H9 (cell line): ENCODE measurements at regions not wholly inside any gene's neighbourhood (a gene's known extent, or its start where the extent isn't known, plus 50 kb on each side); places are given as distances from the start of the nearest gene placed in this dataset.

ENCODE experiments used
- DNase-seq: peaks from one replicate; pipeline ENCODE4 v3.0.0-alpha.2; 2017
- H2AFZ ChIP-seq: one replicate; pipeline ENCODE4 v1.6.1; 2013; ENCODE audit warnings: mild to moderate bottlenecking, low read length, control low read depth, moderate library complexity
- H2AK5ac ChIP-seq: 2 replicates; pipeline ENCODE4 v1.6.1; 2013; ENCODE audit warnings: low read length, control low read depth, mixed read lengths; ENCODE audit not compliant: insufficient read length
- H2BK120ac ChIP-seq: one replicate; pipeline ENCODE4 v1.6.1; 2013; ENCODE audit warnings: low read depth, mild to moderate bottlenecking, low read length, control low read depth, inconsistent platforms; ENCODE audit not compliant: poor library complexity, severe bottlenecking
- H2BK12ac ChIP-seq: 2 replicates; pipeline ENCODE4 v1.6.1; 2013; ENCODE audit warnings: low read length, control low read depth, mixed read lengths, low read depth; ENCODE audit not compliant: insufficient read length
- H2BK15ac ChIP-seq: 2 replicates; pipeline ENCODE4 v1.6.1; 2013; ENCODE audit warnings: low read depth, low read length, control low read depth
- H2BK20ac ChIP-seq: one replicate; pipeline ENCODE4 v1.6.1; 2013; ENCODE audit warnings: low read depth, mild to moderate bottlenecking, low read length, control low read depth, inconsistent platforms; ENCODE audit not compliant: poor library complexity, severe bottlenecking
- H2BK5ac ChIP-seq: 2 replicates; pipeline ENCODE4 v1.6.1; 2013; ENCODE audit warnings: low read length, control low read depth, mixed read lengths; ENCODE audit not compliant: insufficient read length
- H3K14ac ChIP-seq: 2 replicates; pipeline ENCODE4 v1.6.1; 2013; ENCODE audit warnings: low read length, control low read depth; ENCODE audit not compliant: insufficient read depth
- H3K18ac ChIP-seq: 2 replicates; pipeline ENCODE4 v1.6.1; 2013; ENCODE audit warnings: low read depth, mild to moderate bottlenecking, mixed read lengths, low read length, control low read depth; ENCODE audit not compliant: insufficient read length
- H3K23ac ChIP-seq: 2 replicates; pipeline ENCODE4 v1.6.1; 2013; ENCODE audit warnings: low read length, control low read depth, mixed read lengths, low read depth; ENCODE audit not compliant: insufficient read length
- H3K23me2 ChIP-seq: 2 replicates; pipeline ENCODE4 v1.6.1; 2013; ENCODE audit warnings: low read depth, mild to moderate bottlenecking, mixed read lengths, low read length, control low read depth; ENCODE audit not compliant: insufficient read length, poor library complexity, severe bottlenecking
- H3K27ac ChIP-seq: 2 replicates; pipeline ENCODE4 v1.5.1; 2013; ENCODE audit warnings: low read length, control low read depth, mixed read lengths, low read depth; ENCODE audit not compliant: insufficient read length
- H3K27me3 ChIP-seq: 2 replicates; pipeline ENCODE4 v1.6.1; 2013; ENCODE audit warnings: low read length, control low read depth, inconsistent platforms; ENCODE audit not compliant: insufficient read depth
- H3K4ac ChIP-seq: 2 replicates; pipeline ENCODE4 v1.6.1; 2013; ENCODE audit warnings: low read depth, mild to moderate bottlenecking, control low read depth, inconsistent platforms, low read length, moderate library complexity
- H3K4me1 ChIP-seq: 2 replicates; pipeline ENCODE4 v1.6.1; 2013; ENCODE audit warnings: low read length, control low read depth, inconsistent platforms; ENCODE audit not compliant: insufficient read depth
- H3K4me2 ChIP-seq: 2 replicates; pipeline ENCODE4 v1.6.1; 2013; ENCODE audit warnings: low read length, control low read depth, mixed read lengths; ENCODE audit not compliant: insufficient read length, insufficient read depth
- H3K56ac ChIP-seq: 2 replicates; pipeline ENCODE4 v1.6.1; 2013; ENCODE audit warnings: low read depth, mild to moderate bottlenecking, mixed read lengths, low read length, control low read depth; ENCODE audit not compliant: insufficient read length
- H3K79me1 ChIP-seq: 2 replicates; pipeline ENCODE4 v1.6.1; 2013; ENCODE audit warnings: low read depth, mild to moderate bottlenecking, moderate library complexity, low read length, control low read depth, inconsistent platforms; ENCODE audit not compliant: insufficient read depth, poor library complexity, severe bottlenecking
- H3K79me2 ChIP-seq: 2 replicates; pipeline ENCODE4 v1.6.1; 2013; ENCODE audit warnings: low read length, control low read depth, inconsistent platforms; ENCODE audit not compliant: insufficient read depth
- H3K9ac ChIP-seq: 2 replicates; pipeline ENCODE4 v1.6.1; 2013; ENCODE audit warnings: low read length, control low read depth, mixed read lengths; ENCODE audit not compliant: insufficient read length; ENCODE audit errors: extremely low read depth
- H3K9me3 ChIP-seq: one replicate; pipeline ENCODE4 v1.6.1; 2013; ENCODE audit warnings: low read depth, low read length, inconsistent platforms; ENCODE audit not compliant: control insufficient read depth
- H3T11ph ChIP-seq: one replicate; pipeline ENCODE4 v1.6.1; 2013; ENCODE audit warnings: mild to moderate bottlenecking, low read length, control low read depth, inconsistent platforms
- H4K20me1 ChIP-seq: one replicate; pipeline ENCODE4 v1.6.1; 2013; ENCODE audit not compliant: control insufficient read depth, insufficient read length, insufficient read depth
- H4K5ac ChIP-seq: 2 replicates; pipeline ENCODE4 v1.6.1; 2013; ENCODE audit warnings: low read depth, mild to moderate bottlenecking, mixed read lengths, low read length, control low read depth; ENCODE audit not compliant: insufficient read length
- H4K8ac ChIP-seq: replicated peaks from 2 replicates; pipeline ENCODE4 v1.6.1; 2013; ENCODE audit warnings: low read length, control low read depth, mixed read lengths, low read depth; ENCODE audit not compliant: insufficient read length
- H4K91ac ChIP-seq: 2 replicates; pipeline ENCODE4 v1.6.1; 2013; ENCODE audit warnings: low read depth, mild to moderate bottlenecking, moderate library complexity, mixed read lengths, low read length, control low read depth; ENCODE audit not compliant: insufficient read length
- H3K27ac Mint-ChIP-seq, 3 experiments: 2 replicates in 2 of 3; 3 replicates in 1 of 3; pipeline ENCODE4 v1.8.0; 2020 to 2021; ENCODE audit warnings: mixed read lengths in 3 of 3, mild to moderate bottlenecking in 1 of 3, moderate library complexity in 1 of 3
- H3K27me3 Mint-ChIP-seq: 2 replicates; pipeline ENCODE4 v1.8.0; 2021; ENCODE audit warnings: low read depth, mild to moderate bottlenecking, moderate library complexity, mixed read lengths
- H3K36me3 Mint-ChIP-seq, 3 experiments: 2 replicates in 2 of 3; 3 replicates in 1 of 3; pipeline ENCODE4 v1.8.0; 2020 to 2021; ENCODE audit warnings: low read depth in 3 of 3, mixed read lengths in 3 of 3; ENCODE audit not compliant: insufficient read depth in 1 of 3
- H3K4me1 Mint-ChIP-seq, 2 experiments: 2 replicates each; pipeline ENCODE4 v1.8.0; 2020; ENCODE audit warnings: mixed read lengths in 2 of 2
- H3K4me3 Mint-ChIP-seq, 2 experiments: 2 replicates in 1 of 2; 3 replicates in 1 of 2; pipeline ENCODE4 v1.8.0; 2020 to 2021; ENCODE audit warnings: mild to moderate bottlenecking in 2 of 2, mixed read lengths in 2 of 2, moderate library complexity in 1 of 2
- H3K9me3 Mint-ChIP-seq, 2 experiments: 2 replicates in 1 of 2; 3 replicates in 1 of 2; pipeline ENCODE4 v1.8.0; 2020; ENCODE audit warnings: mild to moderate bottlenecking in 2 of 2, mixed read lengths in 2 of 2, moderate library complexity in 1 of 2
- WGBS: extraction: QIAGEN DNeasy Blood & Tissue Kit; methylation state at CpG from one replicate; pipeline ENCODE4 v1.1.7; 2013; ENCODE audit warnings: missing lambda C conversion rate, low lambda C conversion rate, mixed read lengths; ENCODE audit not compliant: insufficient read length; ENCODE audit errors: extremely low coverage; 5-methylcytosine and 5-hydroxymethylcytosine counted together
- TF ChIP-seq, protein P1 (sequence below): fragments of 200-600 bp; sonication (generic); conservative IDR thresholded peaks from 3 replicates; pipeline ENCODE4 v1.8.0; 2021; ENCODE audit warnings: antibody characterized with exemption, mild to moderate bottlenecking

DNA sequence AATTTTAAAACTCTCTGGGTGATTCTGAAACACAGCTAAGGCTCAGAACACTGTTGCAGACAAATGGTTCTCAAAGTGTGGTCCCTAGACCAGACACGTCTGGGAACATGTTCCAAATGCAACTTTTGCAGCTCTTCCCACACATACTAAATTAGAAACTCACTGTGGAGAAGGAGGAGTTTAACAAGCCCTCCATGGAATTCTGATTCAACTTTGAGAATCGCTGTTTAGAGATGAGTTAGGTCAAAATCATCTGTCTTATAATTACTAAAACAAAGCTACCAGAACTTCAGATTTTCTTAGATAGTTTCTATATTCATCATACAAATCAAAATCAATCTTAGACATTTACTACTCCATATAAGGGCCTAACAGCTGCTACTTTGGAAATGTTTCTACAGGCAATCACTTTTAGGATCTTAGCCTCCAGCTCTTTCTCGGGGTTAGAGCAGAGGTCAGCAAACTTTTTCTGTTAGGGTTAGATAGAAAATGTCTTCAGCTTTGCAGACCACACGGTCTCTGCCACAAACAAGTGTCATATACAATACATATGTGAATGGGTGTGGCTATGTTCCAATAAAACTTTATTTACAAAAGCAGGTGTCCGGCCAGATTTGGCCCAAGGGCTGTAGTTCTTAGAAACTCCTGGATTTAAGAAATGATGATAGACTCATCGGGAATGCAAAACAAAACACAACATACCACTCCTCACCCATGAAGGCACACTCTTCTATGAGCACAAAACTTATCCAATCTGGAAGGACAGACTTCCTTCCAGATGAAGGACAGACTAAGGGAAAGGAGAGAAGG lies 50.0 kb upstream of the ARHGAP18 start:
- no peak overlapping the region for H3K23ac ChIP-seq
- H3K4me1 ChIP-seq, result no peaks in the 10 kb centered on the region
- no peaks in the 10 kb centered on the region for H3K23me2 ChIP-seq
- H3K27me3 ChIP-seq, result no peaks in the 10 kb centered on the region
- peaks cover 3 to 6% of the 10 kb centered on the region in 2 experiments; a peak in 3 of 4 replicates for H3K4me1 Mint-ChIP-seq
- TF ChIP-seq, protein P1, sequence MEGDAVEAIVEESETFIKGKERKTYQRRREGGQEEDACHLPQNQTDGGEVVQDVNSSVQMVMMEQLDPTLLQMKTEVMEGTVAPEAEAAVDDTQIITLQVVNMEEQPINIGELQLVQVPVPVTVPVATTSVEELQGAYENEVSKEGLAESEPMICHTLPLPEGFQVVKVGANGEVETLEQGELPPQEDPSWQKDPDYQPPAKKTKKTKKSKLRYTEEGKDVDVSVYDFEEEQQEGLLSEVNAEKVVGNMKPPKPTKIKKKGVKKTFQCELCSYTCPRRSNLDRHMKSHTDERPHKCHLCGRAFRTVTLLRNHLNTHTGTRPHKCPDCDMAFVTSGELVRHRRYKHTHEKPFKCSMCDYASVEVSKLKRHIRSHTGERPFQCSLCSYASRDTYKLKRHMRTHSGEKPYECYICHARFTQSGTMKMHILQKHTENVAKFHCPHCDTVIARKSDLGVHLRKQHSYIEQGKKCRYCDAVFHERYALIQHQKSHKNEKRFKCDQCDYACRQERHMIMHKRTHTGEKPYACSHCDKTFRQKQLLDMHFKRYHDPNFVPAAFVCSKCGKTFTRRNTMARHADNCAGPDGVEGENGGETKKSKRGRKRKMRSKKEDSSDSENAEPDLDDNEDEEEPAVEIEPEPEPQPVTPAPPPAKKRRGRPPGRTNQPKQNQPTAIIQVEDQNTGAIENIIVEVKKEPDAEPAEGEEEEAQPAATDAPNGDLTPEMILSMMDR, result no peak
- H3K9ac ChIP-seq, result no peak overlapping the region
- no peaks in the 10 kb centered on the region; the same call in 1 of the 2 replicates for H3K79me2 ChIP-seq
- H3K27ac ChIP-seq, result no peak overlapping the region
- H3K79me1 ChIP-seq, result no peaks in the 10 kb centered on the region
- H3K4ac ChIP-seq, result no peak overlapping the region
- no peak overlapping the region for H2BK5ac ChIP-seq
- no CpG with 5 or more reads among the region's 6 CpGs for WGBS
- H2AK5ac ChIP-seq, result no peak overlapping the region
- H2BK15ac ChIP-seq, result no peak overlapping the region
- no peaks in the 10 kb centered on the region; the same call in 1 of the 2 replicates for H3K27me3 Mint-ChIP-seq
- no peak overlapping the region for H2BK20ac ChIP-seq
- no peak overlapping the region for H4K5ac ChIP-seq
- H3K56ac ChIP-seq, result no peak overlapping the region
- no peak overlapping the region for H3K4me3 Mint-ChIP-seq
- H4K8ac ChIP-seq, result no peak overlapping the region
- H3K14ac ChIP-seq, result no peak overlapping the region
- no peak overlapping the region for H3K27ac Mint-ChIP-seq
- no peaks in the 10 kb centered on the region for H3K9me3 Mint-ChIP-seq
- no peaks in the 10 kb centered on the region for H4K20me1 ChIP-seq
- no peak overlapping the region for H3K4me2 ChIP-seq
- H2AFZ ChIP-seq, result no peak overlapping the region
- H3K9me3 ChIP-seq, result no peaks in the 10 kb centered on the region
- DNase-seq, result no peak
- H2BK12ac ChIP-seq, result no peak overlapping the region
- no peak overlapping the region for H3K18ac ChIP-seq
- no peak overlapping the region for H3T11ph ChIP-seq
- H2BK120ac ChIP-seq, result no peak overlapping the region
- no peak overlapping the region for H4K91ac ChIP-seq
- H3K36me3 Mint-ChIP-seq, result no peaks in the 10 kb centered on the region
